ENCODE measurements at regions not wholly inside any gene's neighbourhood (a gene's known extent, or its start where the extent isn't known, plus 50 kb on each side); places are given as distances from the start of the nearest gene placed in this dataset.
"Not testable (repeated sequence)": the region's sequence is repeated elsewhere in the genome, so short reads cannot be mapped to it uniquely, and the experiment has no call there.

GRCh38 chr19:7400815-7401214, 52.1 kb downstream of the ARHGEF18 start:
- Histone ChIP-seq H3K27ac (no peak overlapping the region), H3K27me3 (no peaks in the 10 kb centered on the region), H3K4me3 (no peak overlapping the region), H3K4me1 (peaks cover 19% of the 10 kb centered on the region), H3K9me3 (no peaks in the 10 kb centered on the region), H3K36me3 (no peaks in the 10 kb centered on the region)
- no peak for TF ChIP-seq EP300 (IDR thresholded peaks at IDR 0.05)
- no peak for TF ChIP-seq POLR2A (IDR thresholded peaks at IDR 0.05)
- TF ChIP-seq CTCF (IDR thresholded peaks at IDR 0.05), result no peak
- TF ChIP-seq POLR2AphosphoS5 (IDR thresholded peaks at IDR 0.05), result no peak
- DNase-seq (ENCODE audit: low spot score in 2 of 2), result no peak
- WGBS, result 81% methylated on average over 5 of the region's 5 CpGs

DNA sequence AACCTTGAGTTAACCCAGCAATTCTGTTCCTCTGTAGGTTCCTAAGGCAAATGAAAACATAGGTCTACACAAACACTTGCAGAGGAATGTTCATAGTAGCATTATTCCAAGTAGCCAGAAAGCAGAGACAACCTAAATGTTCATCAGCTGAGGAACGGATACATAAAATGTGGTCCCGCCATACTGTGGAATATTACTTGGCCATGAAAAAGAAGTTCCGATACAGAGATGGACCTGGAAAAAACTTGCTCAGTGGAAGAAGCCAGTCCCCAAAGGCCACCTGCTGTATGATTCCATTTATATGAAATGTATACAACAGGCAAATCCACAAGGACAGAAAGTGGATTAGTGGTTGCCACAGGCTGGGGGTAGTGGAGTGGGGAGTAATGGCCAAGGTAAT, 53.0 kb downstream of the ARHGEF18 start:
- TF ChIP-seq POLR2A (IDR thresholded peaks at IDR 0.05) (no peak), POLR2AphosphoS5 (IDR thresholded peaks at IDR 0.05) (no peak), EP300 (IDR thresholded peaks at IDR 0.05) (no peak), CTCF (IDR thresholded peaks at IDR 0.05) (no peak)
- Histone ChIP-seq H3K9me3 (no peaks in the 10 kb centered on the region), H3K4me1 (peaks cover 10% of the 10 kb centered on the region), H3K4me3 (no peak overlapping the region), H3K36me3 (no peaks in the 10 kb centered on the region), H3K27me3 (no peaks in the 10 kb centered on the region), H3K27ac (no peak overlapping the region)
- WGBS, result 98% methylated on average over 3 of the region's 3 CpGs
- no peak for DNase-seq (ENCODE audit: low spot score in 2 of 2)

DNA sequence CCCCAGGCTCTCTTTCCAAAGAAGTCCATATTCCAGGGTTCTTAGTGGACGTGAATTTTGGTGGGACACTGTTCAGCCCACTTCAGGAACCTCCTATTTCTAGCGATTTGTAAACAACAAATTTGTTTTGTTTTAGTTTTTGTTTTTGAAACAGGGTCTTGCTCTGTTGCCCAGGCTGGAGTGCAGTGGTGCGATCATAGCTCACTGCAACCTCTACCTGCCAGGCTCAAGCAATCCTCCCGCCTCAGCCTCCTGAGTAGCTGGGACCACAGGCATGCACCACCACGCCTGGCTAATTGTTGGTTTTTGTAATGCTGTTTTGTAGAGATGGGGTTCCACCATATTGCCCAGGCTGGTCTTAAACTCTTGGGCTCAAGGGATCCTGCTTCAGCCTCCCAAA, 56.7 kb downstream of the ARHGEF18 start:
- DNase-seq (ENCODE audit: low spot score in 2 of 2); H3K9me3 ChIP-seq; H3K36me3 ChIP-seq; H3K4me3 ChIP-seq; H3K4me1 ChIP-seq; H3K27ac ChIP-seq; H3K27me3 ChIP-seq: not testable (repeated sequence)
- WGBS, result 96% methylated on average over 5 of the region's 5 CpGs

DNA sequence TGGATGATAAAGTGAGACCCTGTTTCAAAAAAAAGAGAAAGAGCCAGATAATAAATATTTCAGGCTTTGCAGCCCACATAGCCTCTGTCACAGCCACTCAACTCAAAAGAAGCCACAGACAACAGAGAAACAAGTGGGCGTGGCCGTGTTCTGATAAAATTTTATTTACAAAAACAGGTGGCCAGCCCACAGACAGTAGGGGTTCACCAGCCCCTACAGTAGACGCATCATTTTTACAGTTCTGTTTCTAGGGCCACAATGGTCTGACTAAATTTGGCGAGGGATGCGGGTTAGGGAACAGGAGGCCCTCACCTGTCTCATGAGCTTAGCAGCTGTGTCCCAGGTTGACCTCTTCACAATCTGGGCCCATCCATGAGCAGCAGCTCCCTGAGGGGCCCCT, 59.5 kb downstream of the ARHGEF18 start:
- Histone ChIP-seq H3K27me3 (no peaks in the 10 kb centered on the region), H3K4me3 (no peak overlapping the region), H3K9me3 (no peaks in the 10 kb centered on the region), H3K36me3 (no peaks in the 10 kb centered on the region), H3K4me1 (no peaks in the 10 kb centered on the region), H3K27ac (no peak overlapping the region)
- WGBS, result 83% methylated on average over 5 of the region's 5 CpGs
- no peak for DNase-seq (ENCODE audit: low spot score in 2 of 2)
- TF ChIP-seq CTCF (IDR thresholded peaks at IDR 0.05) (no peak), EP300 (IDR thresholded peaks at IDR 0.05) (no peak), POLR2A (IDR thresholded peaks at IDR 0.05) (no peak), POLR2AphosphoS5 (IDR thresholded peaks at IDR 0.05) (no peak)

GRCh38 chr19:7410946-7411345, 62.2 kb downstream of the ARHGEF18 start:
- TF ChIP-seq CTCF (IDR thresholded peaks at IDR 0.05) (no peak), POLR2A (IDR thresholded peaks at IDR 0.05) (no peak), POLR2AphosphoS5 (IDR thresholded peaks at IDR 0.05) (no peak), EP300 (IDR thresholded peaks at IDR 0.05) (no peak)
- Histone ChIP-seq H3K27me3 (no peaks in the 10 kb centered on the region), H3K27ac (no peak overlapping the region), H3K36me3 (no peaks in the 10 kb centered on the region), H3K4me1 (no peaks in the 10 kb centered on the region), H3K4me3 (no peak overlapping the region), H3K9me3 (no peaks in the 10 kb centered on the region)
- DNase-seq (ENCODE audit: low spot score in 2 of 2), result no peak
- 56% methylated on average over 1 of the region's 1 CpG for WGBS

- Histone ChIP-seq H3K4me3 (no peak overlapping the region), H3K4me1 (no peaks in the 10 kb centered on the region), H3K9me3 (no peaks in the 10 kb centered on the region), H3K36me3 (no peaks in the 10 kb centered on the region), H3K27ac (no peak overlapping the region), H3K27me3 (no peaks in the 10 kb centered on the region)
- TF ChIP-seq POLR2AphosphoS5 (IDR thresholded peaks at IDR 0.05) (no peak), EP300 (IDR thresholded peaks at IDR 0.05) (no peak), POLR2A (IDR thresholded peaks at IDR 0.05) (no peak), CTCF (IDR thresholded peaks at IDR 0.05) (no peak)
- no peak for DNase-seq (ENCODE audit: low spot score in 2 of 2)
- 81% methylated on average over 6 of the region's 6 CpGs for WGBS
Measured at GRCh38 chr19:7413629-7414028, 64.9 kb downstream of the ARHGEF18 start.
